Panc1 (cell line): ENCODE measurements at regions not wholly inside any gene's neighbourhood (a gene's known extent, or its start where the extent isn't known, plus 50 kb on each side); places are given as distances from the start of the nearest gene placed in this dataset.

ENCODE experiments used
- ATAC-seq: fragments of 200-7000 bp; cut with Tn5 transposase; 2 replicates; pipeline ENCODE4 v1.9.1; 2020; ENCODE audit warnings: mild to moderate bottlenecking, moderate library complexity
- BruUV-seq: library from RNA; stranded (reverse); fragments of 400-500 nt; replicated peaks from 2 replicates; lab custom pipeline; 2021; lab: Mats Ljungman, UMichigan
- CTCF ChIA-PET: fragments of 300-600 bp; sonication (Branson Sonifier 250); formaldehyde crosslinking; loops from one replicate; lab custom pipeline; 2022; ENCODE audit warnings: antibody characterized with exemption; lab: Charles Lee
- POLR2A ChIA-PET: fragments of 300-600 bp; sonication (Branson Sonifier 250); formaldehyde crosslinking; loops from one replicate; lab custom pipeline; 2022; ENCODE audit warnings: antibody characterized with exemption; lab: Charles Lee
- DNase-seq: peaks from one replicate; pipeline ENCODE4 v3.0.0-alpha.2; 2010; ENCODE audit warnings: low read depth, low spot score
- H3K27ac ChIP-seq: 2 replicates; pipeline ENCODE4 v1.5.1; 2011; ENCODE audit warnings: mild to moderate bottlenecking, low read length, inconsistent platforms
- H3K27me3 ChIP-seq: fragments of 200-500 bp; sonication (Bioruptor generic); 2 replicates; pipeline ENCODE4 v1.6.0; 2014; ENCODE audit warnings: low read length, inconsistent platforms; ENCODE audit not compliant: control insufficient read depth, insufficient read depth
- H3K36me3 ChIP-seq: fragments of 200-500 bp; sonication (Bioruptor generic); 2 replicates; pipeline ENCODE4 v1.5.1; 2014; ENCODE audit warnings: inconsistent platforms, mild to moderate bottlenecking, low read length, moderate library complexity; ENCODE audit not compliant: control insufficient read depth, insufficient read depth
- H3K4me1 ChIP-seq: 2 replicates; pipeline ENCODE4 v1.5.1; 2011; ENCODE audit warnings: inconsistent platforms, mild to moderate bottlenecking, low read length, moderate library complexity; ENCODE audit not compliant: control insufficient read depth, insufficient read depth
- H3K4me3 ChIP-seq, 2 experiments: 2 replicates each; pipeline ENCODE4 v1.5.1; 2011 to 2012; ENCODE audit warnings: low read depth in 2 of 2, low read length in 2 of 2, mild to moderate bottlenecking in 2 of 2, inconsistent platforms in 1 of 2, moderate library complexity in 1 of 2
- H3K9me3 ChIP-seq: fragments of 200-500 bp; sonication (Bioruptor generic); 2 replicates; pipeline ENCODE4 v1.5.1; 2014; ENCODE audit warnings: low read depth, mild to moderate bottlenecking, inconsistent platforms, low read length, moderate library complexity; ENCODE audit not compliant: control insufficient read depth, insufficient read depth
- CTCF ChIP-seq: fragments of 450-650 bp; IDR thresholded peaks from 2 replicates; pipeline ENCODE4 v1.5.1; 2017; ENCODE audit warnings: mild to moderate bottlenecking
- POLR2AphosphoS5 ChIP-seq: IDR thresholded peaks from 2 replicates; pipeline ENCODE4 v1.6.1; 2012; ENCODE audit warnings: mild to moderate bottlenecking, low read depth, low read length, moderate library complexity
- REST ChIP-seq, 2 experiments: IDR thresholded peaks; 2 replicates each; pipeline ENCODE4 v1.6.1; 2011 to 2012; ENCODE audit warnings: low read depth in 2 of 2, control low read depth in 1 of 2, low read length in 1 of 2, mild to moderate bottlenecking in 1 of 2, moderate library complexity in 1 of 2; ENCODE audit not compliant: insufficient read depth in 1 of 2
- SIN3A ChIP-seq: IDR thresholded peaks from 2 replicates; pipeline ENCODE4 v1.6.1; 2012; ENCODE audit warnings: low read depth, mild to moderate bottlenecking, low read length, moderate library complexity, borderline replicate concordance; ENCODE audit not compliant: insufficient read depth
- TCF7L2 ChIP-seq: IDR thresholded peaks from 2 replicates; pipeline ENCODE4 v1.6.1; 2011; ENCODE audit warnings: mild to moderate bottlenecking, low read depth, low read length, inconsistent platforms
- in situ Hi-C: cut with HindIII; loops from 2 replicates; pipeline ENCODE4 v1.10.0; 2016; ENCODE audit warnings: low sequenced_read_pairs, low pct_unique_long_range_greater_than_20kb
- intact Hi-C: fragments of 100-400 bp; cut with micrococcal nuclease; formaldehyde crosslinking; loops from one replicate; pipeline ENCODE4 v1.10.0; 2022; ENCODE audit not compliant: unreplicated experiment

- Histone ChIP-seq H3K27me3 (no peaks in the 10 kb centered on the region), H3K36me3 (no peaks in the 10 kb centered on the region), H3K4me1 (peaks cover 6% of the 10 kb centered on the region; the same call in 1 of the 2 replicates), H3K4me3 (no peak overlapping the region), H3K9me3 (no peaks in the 10 kb centered on the region), H3K27ac (no peak overlapping the region; the same call in 1 of the 2 replicates)
- ATAC-seq (no peak), DNase-seq (no peak)
- ChIA-PET CTCF (no interaction called here), POLR2A (no interaction called here)
- no TSS peak for BruUV-seq
- intact Hi-C loops (no loop called here), in situ Hi-C loops (no loop called here)
- TF ChIP-seq TCF7L2 (no peak), POLR2AphosphoS5 (no peak), CTCF (no peak)
These were observed 200.1 kb downstream of the OPA1 start for GRCh38 chr3:193793123-193793522.

- H3K9me3 ChIP-seq: no peaks in the 10 kb centered on the region
- H3K27ac ChIP-seq: no peak overlapping the region
- H3K27me3 ChIP-seq: no peaks in the 10 kb centered on the region
- no peak overlapping the region for H3K4me3 ChIP-seq
- POLR2A ChIA-PET: no interaction called here
- CTCF ChIA-PET: no interaction called here
- no TSS peak for BruUV-seq
- in situ Hi-C loops (no loop called here), intact Hi-C loops (no loop called here)
- no peaks in the 10 kb centered on the region for H3K36me3 ChIP-seq
- ATAC-seq (no peak), DNase-seq (no peak)
- TF ChIP-seq TCF7L2 (no peak), CTCF (no peak), POLR2AphosphoS5 (no peak), SIN3A (no peak), REST (IDR thresholded peaks at IDR 0.05; ENCODE audit: insufficient read depth in 1 of 2, low read depth in 2 of 2, low read length in 1 of 2) (no peak)
- H3K4me1 ChIP-seq: no peaks in the 10 kb centered on the region
These were observed 201.2 kb downstream of the OPA1 start for GRCh38 chr3:193794002-193794881.
